HG03571 (cell line): ENCODE measurements at regions not wholly inside any gene's neighbourhood (a gene's known extent, or its start where the extent isn't known, plus 50 kb on each side); places are given as distances from the start of the nearest gene placed in this dataset.

Experiments used
- ATAC-seq: cut with Tn5 transposase; IDR thresholded peaks from one replicate; pipeline ENCODE4 v1.9.1; 2021; ENCODE audit not compliant: unreplicated experiment

DNA sequence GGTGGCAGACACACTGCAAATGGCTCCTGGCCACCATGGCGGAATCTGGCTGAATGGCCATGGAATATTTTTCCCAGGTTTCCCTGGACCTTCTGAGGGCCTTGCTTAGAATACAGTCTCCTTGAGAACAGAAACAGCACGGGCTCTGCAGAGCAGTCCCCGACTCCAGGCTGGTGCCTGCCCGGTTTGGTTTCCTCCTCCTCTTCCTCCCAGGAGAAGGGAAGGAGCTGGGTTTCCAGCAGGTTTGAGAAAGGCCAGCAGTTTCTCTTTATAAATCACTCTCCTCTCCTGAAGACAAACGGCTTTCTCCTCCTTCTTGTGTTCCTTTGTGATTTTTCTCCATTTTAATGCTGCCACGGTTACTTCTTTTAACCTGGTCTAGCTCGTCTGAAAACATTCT is 106.8 kb upstream of the RFLNA start:
- ATAC-seq = no peak

DNA sequence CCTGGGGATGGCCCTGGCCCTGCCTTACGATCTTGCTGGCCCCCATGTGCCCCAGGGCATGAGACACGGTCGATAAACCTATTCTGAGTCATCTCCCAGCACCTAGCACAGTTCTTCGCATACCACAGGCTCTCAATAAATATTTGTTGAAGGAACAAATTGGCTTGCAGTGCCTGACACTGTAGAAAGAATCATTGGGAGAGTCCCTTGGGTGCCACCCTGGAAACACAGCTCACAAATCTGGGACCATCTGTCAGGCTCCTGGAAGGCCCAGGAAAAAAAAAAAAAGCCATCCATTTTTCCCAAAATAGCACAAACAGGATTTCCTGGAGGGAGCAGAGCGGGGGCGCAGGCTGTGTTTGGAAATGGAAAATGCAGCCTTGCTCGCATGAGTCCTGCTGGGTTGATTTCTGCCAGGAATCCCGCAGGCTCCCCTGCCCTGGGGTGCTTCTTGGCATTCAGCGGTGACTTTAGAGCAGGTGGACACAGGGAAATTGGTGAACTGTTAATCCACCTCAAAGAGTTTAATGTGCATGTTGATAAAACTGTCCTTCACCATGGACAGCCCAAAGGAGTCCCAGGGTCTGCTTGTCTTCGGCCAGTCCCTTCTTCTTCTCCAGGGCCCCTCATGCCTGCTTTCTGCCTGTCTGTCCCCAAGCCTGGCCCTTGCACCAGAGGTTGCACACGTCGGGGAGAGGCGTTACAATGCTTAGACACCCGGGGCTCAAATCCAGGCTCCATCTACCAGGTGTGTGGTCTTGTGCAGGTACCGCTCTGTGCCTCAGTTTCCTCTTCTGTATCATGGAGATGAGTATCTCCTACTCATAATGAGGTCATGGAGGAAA is 106.1 kb upstream of the RFLNA start:
- no peak for ATAC-seq

DNA sequence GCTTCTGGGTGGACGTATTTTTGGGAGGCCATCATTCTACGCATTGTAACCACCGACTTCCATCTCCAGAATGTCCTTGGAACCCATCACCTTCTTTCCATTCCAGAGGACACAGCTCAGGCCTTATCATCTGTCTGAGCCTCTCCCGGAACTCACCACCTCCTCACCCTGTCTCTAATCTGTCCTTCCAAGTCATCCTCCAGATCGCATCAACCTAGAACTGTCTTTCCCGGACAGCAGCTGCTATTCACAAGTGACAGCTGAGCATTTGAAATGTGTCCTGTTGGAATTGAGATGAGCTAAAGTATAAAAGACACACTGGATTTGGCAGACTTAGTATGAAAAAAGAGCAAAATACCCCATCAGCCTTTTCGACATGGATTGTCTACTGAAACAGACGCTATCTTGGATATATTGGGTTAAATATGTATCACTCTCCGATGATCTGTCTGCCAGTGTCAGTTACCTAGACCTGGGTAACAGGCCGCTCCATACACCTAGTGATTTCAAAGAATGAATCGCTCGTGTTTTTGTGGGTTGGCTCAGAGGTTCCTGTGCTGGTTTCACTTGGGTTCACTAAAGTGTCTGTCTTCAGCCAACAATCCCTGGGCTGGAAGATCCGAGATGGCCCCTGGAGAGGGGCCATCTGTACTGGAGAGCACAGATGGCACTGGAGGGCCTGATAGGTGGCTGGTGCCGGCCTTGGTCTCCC is 104.4 kb upstream of the RFLNA start:
- ATAC-seq = no peak

DNA sequence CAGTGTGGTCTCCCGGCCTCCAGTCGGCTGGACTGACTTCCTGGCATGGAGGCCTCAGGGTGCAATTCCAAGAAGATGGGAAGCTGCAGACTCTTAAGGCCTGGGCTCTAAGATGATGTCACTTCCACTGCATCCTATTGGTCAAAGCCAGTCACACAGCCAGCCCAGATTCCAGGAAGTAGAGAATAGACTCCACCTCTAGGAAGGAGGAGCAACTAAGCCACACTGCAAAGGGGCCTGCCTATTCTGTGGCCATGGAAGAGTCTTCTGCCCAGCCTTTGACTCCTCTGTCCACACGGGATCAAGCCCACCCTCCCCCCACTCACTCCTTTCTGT is 103.9 kb upstream of the RFLNA start:
- no peak for ATAC-seq

DNA sequence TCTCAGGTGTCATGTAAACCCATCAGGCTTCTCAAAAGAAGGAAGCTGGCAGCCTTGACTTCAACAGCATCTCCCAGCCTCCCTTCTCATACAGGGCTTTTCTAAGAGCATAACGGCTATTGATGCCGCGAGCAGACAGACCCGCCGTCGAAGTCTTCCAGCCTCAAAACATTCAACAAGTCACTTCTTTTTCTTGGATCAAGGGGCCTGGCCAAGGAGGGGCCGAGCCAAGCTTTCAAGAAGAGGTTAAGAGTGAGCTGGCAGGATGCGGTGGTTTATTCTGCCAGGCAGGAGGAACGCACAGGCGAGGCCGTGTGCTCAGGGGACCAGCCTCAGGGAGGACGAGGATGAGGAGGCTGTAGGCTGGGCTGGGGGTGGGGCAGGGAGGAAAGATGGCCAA is 102.9 kb upstream of the RFLNA start:
- no peak for ATAC-seq

DNA sequence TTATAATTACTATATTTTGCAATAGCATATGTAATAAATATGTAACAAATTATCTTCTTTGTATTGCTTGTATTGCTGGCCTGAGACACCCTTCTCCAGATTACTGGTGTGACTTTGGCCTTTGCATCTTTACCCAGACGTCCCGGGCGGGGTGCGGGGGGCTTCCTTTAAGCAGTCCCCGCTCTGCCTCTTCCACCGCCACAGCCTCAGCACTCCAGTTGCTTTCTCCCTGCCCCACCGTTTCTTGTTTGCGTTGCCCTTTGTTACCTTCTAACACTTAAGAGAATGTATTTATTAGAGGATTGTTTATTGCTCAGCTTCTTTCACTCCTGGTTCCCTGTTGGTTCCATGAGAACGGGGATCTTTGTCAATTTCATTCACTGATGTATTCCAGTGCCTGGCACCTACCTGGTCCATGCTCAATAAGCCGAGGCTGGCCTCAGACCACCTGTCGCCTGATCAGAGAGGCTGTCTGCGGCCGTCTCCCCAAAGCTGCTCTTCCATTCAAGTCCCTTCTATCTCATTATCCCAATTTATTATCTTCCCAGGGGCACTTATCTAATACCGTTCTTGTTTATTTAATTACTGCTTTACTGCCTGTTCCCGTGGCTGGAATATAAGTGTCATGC is 100.5 kb upstream of the RFLNA start:
- ATAC-seq = no peak

DNA sequence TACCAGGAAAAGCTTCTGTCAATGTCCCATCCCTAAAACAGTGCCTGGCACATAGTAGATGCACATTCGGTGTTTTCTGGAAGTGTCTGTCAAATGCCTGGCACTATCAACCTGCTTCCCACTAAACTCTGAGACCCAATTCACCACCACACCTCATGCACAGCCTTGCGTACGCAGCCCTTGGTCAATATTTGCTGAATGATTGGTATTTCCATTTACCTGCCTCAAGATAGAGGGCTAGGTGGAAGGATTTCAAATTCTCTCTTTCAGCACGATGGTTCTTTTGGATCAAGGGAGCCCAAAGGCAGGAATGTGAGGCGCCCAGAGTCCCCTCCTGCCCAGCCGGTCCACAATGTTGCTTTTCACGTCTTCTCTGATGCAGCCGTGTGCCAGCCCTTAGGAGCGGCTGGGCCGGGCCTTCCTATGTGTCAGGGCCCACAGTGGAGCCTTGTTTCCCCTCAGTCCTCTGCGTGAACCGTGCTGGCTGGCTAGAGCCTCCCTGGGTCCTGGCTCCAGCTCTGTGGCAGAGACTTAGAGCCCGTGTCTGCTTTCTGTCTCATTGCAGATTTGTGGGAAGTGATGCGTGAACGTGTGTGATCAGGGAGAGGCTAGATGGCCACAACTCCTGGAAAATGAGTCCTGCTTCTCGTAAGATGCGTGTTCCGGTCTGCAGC is 99.9 kb upstream of the RFLNA start:
- ATAC-seq = no peak

DNA sequence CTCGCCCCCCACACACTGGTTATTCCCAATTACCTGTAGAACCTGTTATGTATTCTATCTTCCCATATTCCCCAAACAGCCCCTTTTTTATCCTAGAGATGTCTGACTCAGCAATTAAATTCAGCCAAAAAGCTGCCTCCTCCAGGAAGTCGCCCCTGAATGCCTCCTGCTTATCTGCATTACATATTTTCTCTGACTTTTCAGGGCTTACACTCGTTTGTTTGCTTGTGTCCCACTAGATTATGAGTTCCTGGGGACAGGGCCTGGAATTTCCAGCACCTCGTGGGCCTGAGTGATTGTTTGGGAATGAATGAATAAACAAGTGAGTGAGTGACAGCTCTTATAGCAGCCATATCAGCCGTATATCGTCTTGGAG is 99.3 kb upstream of the RFLNA start:
- ATAC-seq = no peak

DNA sequence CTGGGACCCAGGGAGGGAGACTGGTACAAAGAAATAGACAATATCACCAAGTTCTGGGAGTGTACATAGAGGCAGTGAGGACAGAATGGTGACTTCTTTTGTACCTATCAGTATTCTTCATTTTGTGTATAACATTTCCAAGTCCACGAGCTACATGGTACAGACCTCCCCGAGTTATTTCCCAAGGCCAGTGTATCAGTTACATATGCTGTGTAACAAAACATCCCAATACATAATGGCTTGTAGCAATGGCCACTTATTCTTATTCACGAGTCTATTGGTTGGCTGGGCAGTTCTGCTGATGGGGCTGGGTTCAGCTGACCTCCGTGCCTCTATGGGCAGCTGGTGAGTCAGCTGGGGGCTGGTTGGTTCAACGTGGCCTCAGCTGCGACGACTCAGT is 98.7 kb upstream of the RFLNA start:
- ATAC-seq = no peak

DNA sequence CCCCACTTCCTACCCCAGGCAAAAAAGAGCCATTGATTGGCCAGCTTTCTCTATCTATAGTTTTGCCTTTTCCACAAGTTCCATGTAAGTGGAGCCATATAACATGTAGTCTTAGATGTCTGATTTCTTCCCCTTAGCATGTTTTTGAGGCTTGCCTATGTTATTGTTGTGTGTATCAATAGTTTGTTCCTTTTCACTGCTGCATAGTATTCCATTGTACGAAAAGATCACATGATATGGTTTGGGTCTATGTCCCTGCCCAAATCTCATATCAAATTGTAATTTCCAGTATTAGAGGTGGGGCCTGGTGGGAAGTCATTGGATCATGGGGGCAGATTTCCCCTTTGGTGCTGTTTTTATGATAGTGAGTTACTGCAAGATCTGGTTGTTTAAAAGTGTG is 93.6 kb upstream of the RFLNA start:
- ATAC-seq = no peak

DNA sequence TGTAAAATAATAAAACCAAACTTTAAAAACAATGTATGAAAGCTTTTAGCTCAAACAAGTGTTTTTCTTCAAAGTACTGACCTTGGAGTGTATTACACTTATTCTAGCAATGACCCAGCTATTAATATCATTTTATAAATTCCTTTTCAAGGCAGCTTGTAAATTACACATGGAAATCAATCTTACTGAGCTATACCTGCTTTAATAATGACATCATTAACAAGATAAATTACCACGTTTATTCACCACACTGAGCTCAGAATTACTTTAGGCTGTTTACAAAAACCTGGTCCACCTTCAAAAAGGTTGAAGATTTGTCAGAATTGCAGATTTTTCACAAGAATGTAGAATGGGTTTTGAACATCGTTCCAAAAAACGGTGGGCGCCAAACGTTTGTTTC is 91.7 kb upstream of the RFLNA start:
- no peak for ATAC-seq

DNA sequence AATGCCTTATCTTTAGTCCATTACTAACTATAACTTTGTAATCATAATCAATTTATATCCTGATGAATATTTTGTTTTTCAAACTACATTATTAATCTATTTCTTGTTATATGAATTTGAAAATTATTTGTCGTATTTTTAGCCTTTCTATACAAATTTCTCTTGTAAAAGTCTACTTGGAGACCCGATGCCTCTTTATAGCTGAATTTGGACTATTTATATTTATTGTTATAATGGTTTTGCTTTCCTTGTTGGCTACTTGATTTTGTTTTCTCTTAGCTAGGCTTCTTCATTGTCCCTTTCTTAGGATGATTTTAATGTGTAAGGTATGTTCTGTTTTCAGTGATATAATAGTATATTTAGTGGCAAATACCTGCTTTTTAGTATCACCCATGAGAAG is 89.5 kb upstream of the RFLNA start:
- ATAC-seq = no peak

DNA sequence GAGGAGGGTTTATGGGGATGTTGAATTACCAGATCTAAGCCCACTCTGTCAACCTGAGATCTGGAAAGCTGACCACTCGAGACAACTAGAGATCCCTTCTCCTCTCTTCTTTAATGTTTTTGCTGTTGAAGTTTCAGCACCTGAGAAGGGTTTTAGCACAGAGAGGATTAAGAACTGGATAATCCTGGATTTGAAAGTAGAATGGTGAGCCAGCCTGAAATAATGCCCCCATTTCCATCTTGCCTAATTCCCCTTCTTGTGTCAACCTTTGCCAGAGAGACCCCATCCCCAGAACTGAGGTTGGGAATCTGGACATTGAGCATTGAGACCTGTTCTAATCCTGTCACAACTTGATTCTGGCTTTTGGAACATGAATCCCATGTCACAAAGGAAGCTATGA is 87.8 kb upstream of the RFLNA start:
- no peak for ATAC-seq

DNA sequence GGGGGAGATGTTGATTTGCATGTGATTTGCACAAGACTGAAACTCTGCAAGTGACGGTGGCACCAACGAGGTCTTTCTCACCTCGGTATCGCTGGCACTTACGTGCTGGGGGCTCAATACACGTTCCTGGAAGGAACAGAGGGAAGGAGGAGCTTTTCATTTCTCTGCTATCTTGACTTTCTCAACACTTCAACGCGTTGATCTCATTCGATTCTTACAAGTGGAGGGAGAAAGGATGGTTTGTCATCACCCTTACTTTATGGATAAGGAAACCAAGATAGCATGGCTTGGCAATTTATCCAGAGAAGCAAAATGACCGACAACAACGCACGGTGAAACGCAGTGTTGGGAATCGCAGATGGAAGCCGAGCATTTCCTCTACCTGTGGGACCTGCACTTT is 87.3 kb upstream of the RFLNA start:
- ATAC-seq = no peak

DNA sequence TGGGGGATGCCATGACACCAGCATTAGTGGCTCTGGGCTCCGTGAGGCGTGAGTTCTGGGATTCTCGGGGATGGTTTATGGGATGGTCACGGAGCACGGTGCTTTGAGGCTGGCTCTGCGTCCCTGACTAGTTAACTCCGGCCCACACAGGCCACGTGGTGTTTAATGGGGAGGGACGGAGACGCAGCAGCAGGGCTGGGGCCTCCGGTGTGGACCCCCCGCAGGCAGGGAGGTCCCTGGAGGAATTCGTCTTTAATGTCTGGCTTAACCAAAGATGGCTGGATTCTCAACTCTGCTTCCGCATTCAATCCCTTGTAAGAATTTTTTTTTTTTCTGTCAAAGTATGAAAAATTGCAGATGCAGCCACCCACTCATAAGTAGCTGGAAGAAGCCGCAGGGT is 86.4 kb upstream of the RFLNA start:
- ATAC-seq = no peak

DNA sequence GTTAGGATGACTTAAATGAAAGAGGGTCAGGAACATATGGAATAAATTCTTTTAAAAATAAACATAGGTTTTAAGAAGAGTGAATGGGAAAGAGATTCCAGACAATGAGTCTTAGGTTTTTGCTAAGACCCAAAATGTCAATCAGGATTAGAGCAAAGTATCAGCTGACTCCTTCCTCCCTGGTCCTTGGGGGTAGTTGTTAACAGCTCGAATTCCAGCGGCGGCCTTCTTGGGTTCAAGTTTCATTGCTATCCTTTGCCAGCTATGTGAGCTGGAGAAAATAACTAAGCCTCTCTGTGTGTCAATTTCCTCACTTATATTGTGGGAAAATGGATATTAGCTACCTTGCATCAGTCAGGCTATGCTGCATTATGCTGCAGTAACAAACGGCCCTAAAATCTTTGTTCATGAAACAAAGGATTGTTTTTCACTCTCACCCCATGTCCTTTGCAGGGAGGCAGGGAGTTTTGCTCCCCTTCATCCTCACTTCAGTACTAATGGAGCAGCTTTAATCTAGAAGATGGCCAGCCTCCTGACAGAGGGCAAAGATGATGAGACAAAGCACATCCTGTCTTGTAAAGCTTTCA is 83.8 kb upstream of the RFLNA start:
- no peak for ATAC-seq

DNA sequence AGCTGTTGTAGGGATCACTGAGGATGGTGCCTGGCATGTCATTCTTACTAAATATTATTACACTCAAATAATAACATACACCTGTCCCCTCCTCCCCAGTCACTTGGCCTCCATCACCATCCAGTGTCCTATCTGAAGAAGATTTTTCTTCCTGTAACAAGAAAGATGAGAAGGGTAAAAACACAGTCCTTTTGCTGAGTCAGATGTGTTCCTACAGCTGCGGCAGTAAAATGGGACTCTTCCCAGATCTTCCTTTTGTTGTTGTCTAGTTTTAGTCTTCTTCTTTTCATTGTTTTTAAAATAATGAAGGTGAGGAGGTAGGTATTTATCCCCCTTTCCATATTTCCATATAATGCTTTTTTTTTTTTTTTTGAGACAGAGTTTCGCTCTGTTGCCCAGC is 83.1 kb upstream of the RFLNA start:
- ATAC-seq = no peak

DNA sequence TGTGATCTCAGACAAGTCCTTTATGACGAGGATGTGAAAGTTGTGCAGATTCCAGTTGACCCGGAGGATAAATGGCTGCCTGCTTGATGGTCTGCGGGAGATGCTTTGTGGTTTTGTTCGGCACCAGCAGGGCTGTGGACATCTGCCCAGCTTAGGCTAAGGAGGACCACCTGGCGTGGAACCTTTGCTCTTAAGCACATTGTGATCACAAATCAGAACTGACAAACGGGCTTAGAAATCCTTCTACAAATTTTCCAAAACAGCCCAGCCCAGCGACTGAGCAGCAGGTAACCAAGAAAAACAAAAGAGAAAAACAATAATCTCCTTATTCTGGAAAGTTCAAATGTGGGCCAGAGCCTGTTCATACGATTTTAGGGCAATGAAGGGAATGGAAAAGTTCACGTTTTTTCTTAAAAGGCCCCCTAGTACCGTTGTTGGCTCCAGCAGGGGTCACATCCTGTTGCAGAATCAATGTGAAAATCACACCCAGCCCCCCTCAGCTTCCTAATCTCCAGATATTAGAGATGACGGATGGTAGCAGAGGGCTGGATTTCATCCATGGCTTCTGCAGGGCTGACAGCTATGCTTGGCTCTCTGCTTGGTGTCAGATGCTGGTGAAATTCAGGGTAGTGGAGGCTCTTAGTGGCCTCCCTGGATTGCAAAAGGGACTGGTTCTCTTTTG is 81.1 kb upstream of the RFLNA start:
- no peak for ATAC-seq

DNA sequence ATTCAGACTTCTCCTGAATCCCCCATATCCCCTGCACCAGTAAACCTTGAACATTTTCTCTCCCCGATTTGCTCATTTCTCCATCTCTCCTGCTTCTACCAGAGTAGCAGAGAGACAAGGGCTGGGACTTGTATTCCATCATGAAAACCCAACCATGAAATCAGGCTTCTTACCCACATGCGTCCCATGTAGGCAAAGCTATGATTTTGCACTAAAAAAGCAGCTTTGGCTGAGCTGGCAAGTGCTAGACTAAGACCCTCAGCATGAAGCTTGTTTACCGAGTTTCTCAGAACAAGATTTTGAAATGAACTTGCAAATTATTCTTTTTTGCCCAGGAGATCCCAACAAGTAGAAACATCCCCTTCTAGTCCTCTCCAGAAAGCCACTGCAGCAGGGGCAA is 80.3 kb upstream of the RFLNA start:
- no peak for ATAC-seq

DNA sequence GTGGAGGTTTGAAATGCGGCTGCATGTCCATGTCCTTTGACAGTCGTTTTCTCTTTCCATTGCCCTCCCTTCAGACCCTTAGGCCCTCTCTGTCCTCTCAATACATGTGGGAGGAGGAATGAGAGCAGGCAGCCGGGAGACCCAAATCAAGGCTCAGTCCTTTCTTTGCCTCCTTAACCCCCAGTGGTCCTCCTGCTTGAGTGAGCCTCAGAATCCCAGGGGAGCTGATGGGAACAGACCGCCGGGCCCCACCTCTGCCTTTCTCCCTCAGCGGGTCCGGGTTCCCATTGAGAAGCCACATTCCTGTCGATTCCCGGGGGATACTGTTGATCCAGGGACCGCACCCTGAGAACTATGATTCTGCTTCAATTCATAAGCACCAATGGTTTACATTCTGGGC is 77.9 kb upstream of the RFLNA start:
- ATAC-seq = no peak
